SIG-M5 treated with dmso at 0.1 percent for 504 hours (cell line): ENCODE measurements at regions not wholly inside any gene's neighbourhood (a gene's known extent, or its start where the extent isn't known, plus 50 kb on each side); places are given as distances from the start of the nearest gene placed in this dataset.
A peak's percentile ranks its signal among the peaks of the same experiment; 100 is the strongest.
"Not testable (repeated sequence)": the region's sequence is repeated elsewhere in the genome, so short reads cannot be mapped to it uniquely, and the experiment has no call there.

ENCODE experiments used
- DNase-seq: peaks from one replicate; lab custom pipeline; 2025; ENCODE audit not compliant: unreplicated experiment; lab: John Stamatoyannopoulos, UW

- DNase-seq: no peak
Observed at GRCh38 chr3:194908496-194908895, 222.8 kb downstream of the FAM43A start.

GRCh38 chr3:194908972-194909371 lies 223.3 kb downstream of the FAM43A start:
- DNase-seq: no peak

- DNase-seq: peak; percentile 66
Observed at GRCh38 chr3:194910414-194910984, 224.8 kb downstream of the FAM43A start.

GRCh38 chr3:194913316-194913715 lies 227.6 kb downstream of the FAM43A start:
- DNase-seq: no peak

GRCh38 chr3:194924889-194925288 lies 239.2 kb downstream of the FAM43A start:
- DNase-seq: not testable (repeated sequence)

GRCh38 chr3:194925614-194926013 lies 239.9 kb downstream of the FAM43A start:
- no peak for DNase-seq

- no peak for DNase-seq
Observed at GRCh38 chr3:194928227-194928626, 242.5 kb downstream of the FAM43A start.

- peak; percentile 79 for DNase-seq
Observed at GRCh38 chr3:194928831-194929577, 243.3 kb downstream of the FAM43A start.

GRCh38 chr3:194929578-194929960 lies 243.9 kb downstream of the FAM43A start:
- DNase-seq: no peak

- DNase-seq: peak; percentile 76
Observed at GRCh38 chr3:194930377-194931204, 244.9 kb downstream of the FAM43A start.

GRCh38 chr3:194931347-194931746 lies 245.7 kb downstream of the FAM43A start:
- no peak for DNase-seq

- DNase-seq: no peak
Observed at GRCh38 chr3:194931865-194932264, 246.2 kb downstream of the FAM43A start.

GRCh38 chr3:194933465-194933864 lies 247.8 kb downstream of the FAM43A start:
- no peak for DNase-seq

GRCh38 chr3:194935061-194935460 lies 249.4 kb downstream of the FAM43A start:
- peak; percentile 48 for DNase-seq

- DNase-seq: no peak
Observed at GRCh38 chr3:194935632-194936470, 250.2 kb downstream of the FAM43A start.

- DNase-seq: no peak
Observed at GRCh38 chr3:194936659-194937058, 251.0 kb downstream of the FAM43A start.

- DNase-seq: no peak
Observed at GRCh38 chr3:194937144-194937543, 251.5 kb downstream of the FAM43A start.

- no peak for DNase-seq
Observed at GRCh38 chr3:194937882-194938321, 252.2 kb downstream of the FAM43A start.

- DNase-seq: no peak
Observed at GRCh38 chr3:194938845-194939531, 253.3 kb downstream of the FAM43A start.

- no peak for DNase-seq
Observed at GRCh38 chr3:194939532-194939909, 253.8 kb downstream of the FAM43A start.
